Lower lobe of right lung (tissue), 2 donors: ENCODE measurements at regions not wholly inside any gene's neighbourhood (a gene's known extent, or its start where the extent isn't known, plus 50 kb on each side); places are given as distances from the start of the nearest gene placed in this dataset.

Experiments
- ATAC-seq, 2 donors: fragments of 200-7000 bp; cut with Tn5 transposase; one replicate each; pipeline ENCODE4 v1.9.1; 2020 to 2022; ENCODE audit warnings: mild to moderate bottlenecking in 2 of 2, moderate library complexity in 2 of 2
- DNase-seq: peaks from one replicate; pipeline ENCODE4 v3.0.0-alpha.2; 2020
- H3K27ac ChIP-seq: fragments of 200-600 bp; one replicate; pipeline ENCODE4 v1.8.0; 2022
- H3K27me3 ChIP-seq: fragments of 200-600 bp; one replicate; pipeline ENCODE4 v1.8.0; 2022; ENCODE audit warnings: low read depth
- H3K36me3 ChIP-seq: fragments of 200-600 bp; one replicate; pipeline ENCODE4 v1.8.0; 2022; ENCODE audit warnings: mild to moderate bottlenecking
- H3K4me1 ChIP-seq: fragments of 200-600 bp; one replicate; pipeline ENCODE4 v1.8.0; 2022
- H3K4me3 ChIP-seq: fragments of 200-600 bp; one replicate; pipeline ENCODE4 v1.8.0; 2022; ENCODE audit warnings: mild to moderate bottlenecking
- H3K9me3 ChIP-seq: fragments of 200-600 bp; one replicate; pipeline ENCODE4 v1.8.0; 2022
- intact Hi-C: fragments of 100-400 bp; cut with DNase I; formaldehyde crosslinking; loops from one replicate; pipeline ENCODE4 v1.11.0; 2022
- TF ChIP-seq, protein P1 (sequence below): fragments of 200-600 bp; IDR thresholded peaks from one replicate; pipeline ENCODE4 v1.8.0; 2022; ENCODE audit warnings: antibody characterized with exemption, mild to moderate bottlenecking
- donor health status: DM: no; HTN: yes; CAD: no; lungs with severe emphysema.

DNA sequence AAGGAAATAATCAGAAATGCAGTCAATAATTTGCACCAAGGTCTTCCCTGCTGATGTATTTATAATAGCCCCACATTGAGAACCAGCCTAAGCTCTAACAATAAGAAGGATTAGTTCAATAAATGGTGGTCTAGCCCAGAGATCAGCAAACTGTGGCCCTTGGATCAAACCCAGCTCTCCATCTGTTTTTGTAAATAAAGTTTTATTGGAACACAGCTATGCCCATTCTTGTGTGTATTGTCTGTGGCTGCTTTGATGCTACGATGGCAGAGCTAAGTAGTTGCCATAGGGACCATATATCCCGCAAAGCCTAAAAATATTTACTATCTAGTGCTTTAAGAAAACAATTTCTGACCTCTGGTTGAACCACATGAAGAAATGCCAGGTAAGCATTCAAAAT lies 154.9 kb downstream of the EMX2 start:
- ATAC-seq: no peak
- intact Hi-C loops: no loop called here
- no peak overlapping the region for H3K27ac ChIP-seq
- DNase-seq: no peak
- TF ChIP-seq, protein P1, sequence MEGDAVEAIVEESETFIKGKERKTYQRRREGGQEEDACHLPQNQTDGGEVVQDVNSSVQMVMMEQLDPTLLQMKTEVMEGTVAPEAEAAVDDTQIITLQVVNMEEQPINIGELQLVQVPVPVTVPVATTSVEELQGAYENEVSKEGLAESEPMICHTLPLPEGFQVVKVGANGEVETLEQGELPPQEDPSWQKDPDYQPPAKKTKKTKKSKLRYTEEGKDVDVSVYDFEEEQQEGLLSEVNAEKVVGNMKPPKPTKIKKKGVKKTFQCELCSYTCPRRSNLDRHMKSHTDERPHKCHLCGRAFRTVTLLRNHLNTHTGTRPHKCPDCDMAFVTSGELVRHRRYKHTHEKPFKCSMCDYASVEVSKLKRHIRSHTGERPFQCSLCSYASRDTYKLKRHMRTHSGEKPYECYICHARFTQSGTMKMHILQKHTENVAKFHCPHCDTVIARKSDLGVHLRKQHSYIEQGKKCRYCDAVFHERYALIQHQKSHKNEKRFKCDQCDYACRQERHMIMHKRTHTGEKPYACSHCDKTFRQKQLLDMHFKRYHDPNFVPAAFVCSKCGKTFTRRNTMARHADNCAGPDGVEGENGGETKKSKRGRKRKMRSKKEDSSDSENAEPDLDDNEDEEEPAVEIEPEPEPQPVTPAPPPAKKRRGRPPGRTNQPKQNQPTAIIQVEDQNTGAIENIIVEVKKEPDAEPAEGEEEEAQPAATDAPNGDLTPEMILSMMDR: no peak
- H3K9me3 ChIP-seq: no peaks in the 10 kb centered on the region
- no peaks in the 10 kb centered on the region for H3K36me3 ChIP-seq
- no peaks in the 10 kb centered on the region for H3K4me1 ChIP-seq
- H3K4me3 ChIP-seq: no peak overlapping the region
- H3K27me3 ChIP-seq: no peaks in the 10 kb centered on the region

DNA sequence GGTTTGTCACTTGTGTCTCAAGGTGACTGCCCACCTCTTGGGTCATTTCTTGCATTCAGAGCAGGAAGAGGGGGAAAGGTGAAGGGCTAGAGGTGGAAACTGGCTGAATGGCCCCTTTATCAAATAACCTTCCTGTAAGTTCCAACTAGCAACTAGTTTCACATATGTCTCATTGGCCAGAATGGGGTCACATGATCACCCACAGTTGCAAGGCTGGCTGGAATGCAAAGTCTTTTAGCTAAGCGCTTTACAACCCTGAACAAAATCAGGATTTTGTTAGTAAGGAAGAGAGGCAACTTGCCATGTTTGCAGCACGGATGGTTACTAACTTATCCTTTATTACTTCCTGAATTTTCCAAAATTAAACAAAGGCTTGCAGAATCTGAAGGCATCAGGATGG lies 156.3 kb downstream of the EMX2 start:
- Histone ChIP-seq H3K4me1 (no peaks in the 10 kb centered on the region), H3K9me3 (no peaks in the 10 kb centered on the region), H3K27me3 (no peaks in the 10 kb centered on the region), H3K27ac (no peak overlapping the region), H3K4me3 (no peak overlapping the region), H3K36me3 (no peaks in the 10 kb centered on the region)
- intact Hi-C loops: no loop called here
- TF ChIP-seq, protein P1: no peak
- DNase-seq: no peak
- no peak for ATAC-seq

DNA sequence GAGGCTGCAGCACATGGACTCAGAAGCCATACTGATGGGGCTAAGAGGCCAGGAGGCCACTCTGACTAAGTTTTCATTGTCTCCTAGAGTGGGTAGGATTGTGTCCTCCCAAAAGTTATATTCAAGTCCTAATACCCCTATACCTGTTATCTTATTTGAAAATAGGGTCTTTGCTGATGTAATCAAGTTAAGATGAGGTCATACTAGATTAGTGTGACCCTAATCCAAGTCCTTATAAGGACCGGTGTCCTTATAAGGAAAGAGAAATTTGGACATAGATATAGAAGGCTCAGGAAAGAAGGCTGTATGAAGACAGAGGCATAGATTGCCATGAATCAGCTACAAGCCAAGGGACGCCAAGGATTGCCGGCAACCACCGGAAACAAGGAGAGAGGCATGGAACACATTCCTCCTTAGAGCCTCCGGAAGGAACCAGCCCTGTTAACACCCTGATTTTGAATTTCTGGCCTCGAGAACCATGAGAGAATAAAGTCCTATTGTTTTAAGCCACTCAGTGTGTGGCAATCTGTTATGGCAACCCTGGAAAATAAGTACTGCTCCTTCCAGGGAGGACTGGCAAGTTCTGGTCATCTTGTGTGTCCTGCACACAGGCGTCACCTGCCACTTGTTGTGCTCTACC lies 157.0 kb downstream of the EMX2 start:
- Histone ChIP-seq H3K36me3 (no peaks in the 10 kb centered on the region), H3K9me3 (no peaks in the 10 kb centered on the region), H3K27me3 (no peaks in the 10 kb centered on the region), H3K4me1 (no peaks in the 10 kb centered on the region), H3K27ac (no peak overlapping the region), H3K4me3 (no peak overlapping the region)
- intact Hi-C loops: no loop called here
- no peak for ATAC-seq
- TF ChIP-seq, protein P1: no peak
- no peak for DNase-seq

DNA sequence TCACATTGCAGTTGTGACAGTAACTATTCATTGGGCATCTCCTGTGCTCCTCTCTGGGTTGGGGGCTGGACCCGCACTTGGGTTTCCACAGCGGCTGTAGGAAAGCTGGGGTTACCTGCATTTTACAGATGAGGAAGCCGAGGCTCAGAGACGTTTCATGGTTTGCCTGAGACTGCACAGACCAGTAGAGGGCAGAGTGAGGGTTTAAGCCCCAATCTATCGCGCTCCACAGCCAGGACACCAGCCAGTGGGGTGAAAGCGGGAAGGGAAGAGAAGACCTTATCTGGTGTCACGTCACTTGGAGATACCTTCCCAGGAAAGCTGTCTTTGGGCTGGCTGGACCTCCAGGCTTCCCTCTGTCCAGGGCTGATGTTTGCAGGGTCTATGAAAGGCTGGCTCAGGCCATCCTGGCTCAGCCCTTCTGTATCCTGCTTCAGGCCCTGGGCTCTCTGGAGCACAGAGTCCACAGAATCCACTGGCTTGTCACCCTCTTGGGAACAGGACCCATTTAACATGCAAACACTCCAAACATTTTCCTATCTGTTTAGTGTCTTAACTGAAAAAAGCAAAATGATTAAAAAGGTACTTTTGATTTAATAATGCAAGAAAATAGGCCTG lies 167.7 kb downstream of the EMX2 start:
- Histone ChIP-seq H3K27ac (no peak overlapping the region), H3K4me3 (no peak overlapping the region), H3K27me3 (peaks cover 5% of the 10 kb centered on the region), H3K36me3 (no peaks in the 10 kb centered on the region), H3K4me1 (no peaks in the 10 kb centered on the region), H3K9me3 (no peaks in the 10 kb centered on the region)
- intact Hi-C loops: no loop called here
- TF ChIP-seq, protein P1: no peak
- ATAC-seq (no peak), DNase-seq (no peak)

DNA sequence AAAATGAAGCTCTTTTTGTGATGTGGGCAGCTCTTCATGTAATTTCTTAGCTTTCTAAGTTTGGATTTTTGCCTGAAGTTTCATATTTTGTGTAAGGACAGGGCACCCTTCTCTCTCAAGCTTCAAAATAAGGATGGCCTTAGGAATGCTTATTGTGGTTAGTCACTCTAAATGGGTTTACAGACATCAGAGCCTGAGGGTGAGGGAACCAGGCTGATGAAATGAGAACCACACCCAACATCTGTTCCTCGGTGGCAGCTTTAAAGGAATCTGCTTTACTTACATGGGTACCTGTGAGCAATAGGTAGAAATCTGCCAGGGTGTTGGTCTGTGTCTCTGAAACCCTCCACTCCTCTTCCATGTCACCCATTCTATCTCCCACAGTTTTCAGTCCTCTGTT lies 174.3 kb downstream of the EMX2 start:
- TF ChIP-seq, protein P1: no peak
- ATAC-seq (no peak), DNase-seq (no peak)
- H3K4me1 ChIP-seq: no peaks in the 10 kb centered on the region
- no peak overlapping the region for H3K27ac ChIP-seq
- H3K27me3 ChIP-seq: peaks cover 4% of the 10 kb centered on the region
- no peaks in the 10 kb centered on the region for H3K36me3 ChIP-seq
- no peaks in the 10 kb centered on the region for H3K9me3 ChIP-seq
- intact Hi-C loops: no loop called here
- no peak overlapping the region for H3K4me3 ChIP-seq
